ENCODE measurements at regions not wholly inside any gene's neighbourhood (a gene's known extent, or its start where the extent isn't known, plus 50 kb on each side); places are given as distances from the start of the nearest gene placed in this dataset.

DNA sequence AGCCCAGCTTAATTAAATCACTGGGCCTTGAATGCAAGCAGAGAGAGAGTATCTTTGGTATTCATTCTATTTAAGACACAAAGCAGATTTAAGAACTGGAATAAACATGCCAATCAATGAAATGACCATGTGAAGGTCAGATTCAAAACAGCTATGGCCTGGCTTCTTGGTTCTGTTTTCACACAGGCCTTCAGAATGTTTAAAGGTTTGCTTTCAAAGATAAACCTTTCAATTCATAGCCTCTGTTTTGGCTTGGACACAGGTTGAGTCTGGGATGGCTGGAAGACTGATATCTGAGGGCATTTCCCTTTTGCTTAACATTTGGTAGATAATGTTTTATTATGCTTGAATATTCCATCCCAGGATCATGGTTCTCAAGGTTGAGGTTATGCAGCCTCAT lies 244.4 kb upstream of the KBTBD8 start:
- Mint-ChIP-seq H3K4me1 (no peaks in the 10 kb centered on the region), H3K36me3 (no peaks in the 10 kb centered on the region), H3K27ac (no peak overlapping the region), H3K27me3 (ENCODE audit: insufficient read depth, low read depth) (peaks cover 5% of the 10 kb centered on the region), H3K4me3 (no peak overlapping the region), H3K9me3 (no peaks in the 10 kb centered on the region)
- Histone ChIP-seq H3K4me3 (no peak overlapping the region), H3K9me3 (ENCODE audit: low read depth) (no peaks in the 10 kb centered on the region), H3K27me3 (no peaks in the 10 kb centered on the region), H3K36me3 (no peaks in the 10 kb centered on the region), H2AFZ (replicated peaks) (no peak overlapping the region), H3K4me2 (no peak overlapping the region), H3K27ac (no peak overlapping the region), H3F3A (ENCODE audit: low read depth) (no peaks in the 10 kb centered on the region), H4K20me1 (ENCODE audit: low read depth) (no peaks in the 10 kb centered on the region), H3K9ac (no peak overlapping the region), H3K4me1 (no peaks in the 10 kb centered on the region), H3K79me2 (ENCODE audit: low read depth) (no peaks in the 10 kb centered on the region)
- DNase-seq (ENCODE audit: low spot score): no peak
- TF ChIP-seq CTCF (IDR thresholded peaks at IDR 0.05) (no peak), EZH2phosphoT487 (IDR thresholded peaks at IDR 0.05) (no peak), EZH2 (IDR thresholded peaks at IDR 0.05) (no peak)

DNA sequence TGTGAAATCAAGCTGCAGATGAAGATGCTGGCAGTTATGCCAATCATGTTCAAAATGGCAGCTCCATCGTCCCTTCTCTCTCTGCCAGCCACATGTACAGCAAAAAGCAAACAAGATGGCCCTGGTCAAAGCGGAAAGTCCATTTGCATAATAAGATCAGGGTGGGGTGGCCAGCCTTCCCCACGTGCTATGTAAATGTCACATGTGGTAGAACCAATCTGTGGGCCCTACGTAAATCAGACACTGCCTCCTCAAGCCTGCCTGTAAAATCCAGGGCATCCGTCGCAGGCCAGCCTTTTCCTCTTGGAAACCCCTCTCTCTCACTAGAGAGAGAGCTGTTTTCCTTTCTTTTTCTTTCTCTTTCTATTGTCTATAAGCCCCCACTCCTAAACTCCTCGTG lies 243.5 kb upstream of the KBTBD8 start:
- no peaks in the 10 kb centered on the region for H3K79me2 ChIP-seq (ENCODE audit: low read depth)
- no peak overlapping the region for H3K4me3 ChIP-seq
- H3K4me2 ChIP-seq: no peak overlapping the region
- H3K27me3 ChIP-seq: no peaks in the 10 kb centered on the region
- no peaks in the 10 kb centered on the region for H4K20me1 ChIP-seq (ENCODE audit: low read depth)
- Mint-ChIP-seq H3K27ac (no peak overlapping the region), H3K36me3 (no peaks in the 10 kb centered on the region), H3K4me1 (no peaks in the 10 kb centered on the region), H3K9me3 (no peaks in the 10 kb centered on the region), H3K27me3 (ENCODE audit: insufficient read depth, low read depth) (peaks cover 5% of the 10 kb centered on the region), H3K4me3 (no peak overlapping the region)
- no peaks in the 10 kb centered on the region for H3K36me3 ChIP-seq
- no peaks in the 10 kb centered on the region for H3K9me3 ChIP-seq (ENCODE audit: low read depth)
- H3K9ac ChIP-seq: no peak overlapping the region
- no peaks in the 10 kb centered on the region for H3K4me1 ChIP-seq
- H3K27ac ChIP-seq: no peak overlapping the region
- no peak for TF ChIP-seq EZH2 (IDR thresholded peaks at IDR 0.05)
- no peak for TF ChIP-seq EZH2phosphoT487 (IDR thresholded peaks at IDR 0.05)
- no peak for TF ChIP-seq CTCF (IDR thresholded peaks at IDR 0.05)
- no peak for DNase-seq (ENCODE audit: low spot score)
- H3F3A ChIP-seq (ENCODE audit: low read depth): no peaks in the 10 kb centered on the region
- peak overlapping the region; percentile 42 for H2AFZ ChIP-seq (replicated peaks)

DNA sequence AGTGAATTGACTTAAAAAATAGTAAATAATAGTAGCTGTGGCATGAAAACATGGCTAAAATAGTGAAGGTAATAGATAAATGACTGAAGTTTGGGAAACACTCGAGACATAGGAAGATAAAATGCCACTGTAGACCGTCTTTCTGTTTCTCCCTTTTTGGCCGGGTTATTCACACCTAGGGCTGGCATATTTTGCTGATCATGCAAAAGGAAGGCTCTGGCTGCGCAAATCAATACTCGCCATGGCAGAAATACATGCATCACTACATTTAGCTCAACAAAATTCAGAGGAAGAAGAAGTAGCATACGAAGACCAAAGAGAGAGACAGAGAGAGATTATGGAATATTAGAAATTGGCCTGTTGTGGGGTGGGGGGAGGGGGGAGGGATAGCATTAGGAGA lies 242.2 kb upstream of the KBTBD8 start:
- no peaks in the 10 kb centered on the region for H3K4me1 ChIP-seq
- H3K4me3 Mint-ChIP-seq: no peak overlapping the region
- H3K4me3 ChIP-seq: no peak overlapping the region
- no peak overlapping the region for H3K4me2 ChIP-seq
- no peak overlapping the region for H3K9ac ChIP-seq
- no peaks in the 10 kb centered on the region for H3F3A ChIP-seq (ENCODE audit: low read depth)
- H3K4me1 Mint-ChIP-seq: no peaks in the 10 kb centered on the region
- H2AFZ ChIP-seq (replicated peaks): no peak overlapping the region
- H3K9me3 Mint-ChIP-seq: no peaks in the 10 kb centered on the region
- no peaks in the 10 kb centered on the region for H3K36me3 Mint-ChIP-seq
- no peak for TF ChIP-seq CTCF (IDR thresholded peaks at IDR 0.05)
- no peaks in the 10 kb centered on the region for H3K27me3 ChIP-seq
- H3K79me2 ChIP-seq (ENCODE audit: low read depth): no peaks in the 10 kb centered on the region
- H3K27me3 Mint-ChIP-seq (ENCODE audit: insufficient read depth, low read depth): peaks cover 5% of the 10 kb centered on the region
- DNase-seq (ENCODE audit: low spot score): no peak
- no peak overlapping the region for H3K27ac ChIP-seq
- H3K27ac Mint-ChIP-seq: no peak overlapping the region
- H3K9me3 ChIP-seq (ENCODE audit: low read depth): no peaks in the 10 kb centered on the region
- H4K20me1 ChIP-seq (ENCODE audit: low read depth): no peaks in the 10 kb centered on the region
- no peaks in the 10 kb centered on the region for H3K36me3 ChIP-seq

Data from neural progenitor cell (in vitro differentiated cells).